Stimulated activated CD8-positive, alpha-beta memory T cell treated with anti-CD3 and anti-CD28 coated beads, Interleukin-7, amount 100 ng/mL, for 1 hour (primary cell): ENCODE measurements at regions not wholly inside any gene's neighbourhood (a gene's known extent, or its start where the extent isn't known, plus 50 kb on each side); places are given as distances from the start of the nearest gene placed in this dataset.

Source experiments
- DNase-seq, 2 donors: peaks; one replicate each; pipeline ENCODE4 v3.0.0-alpha.2; 2020; ENCODE audit warnings: low read depth in 2 of 2

DNA sequence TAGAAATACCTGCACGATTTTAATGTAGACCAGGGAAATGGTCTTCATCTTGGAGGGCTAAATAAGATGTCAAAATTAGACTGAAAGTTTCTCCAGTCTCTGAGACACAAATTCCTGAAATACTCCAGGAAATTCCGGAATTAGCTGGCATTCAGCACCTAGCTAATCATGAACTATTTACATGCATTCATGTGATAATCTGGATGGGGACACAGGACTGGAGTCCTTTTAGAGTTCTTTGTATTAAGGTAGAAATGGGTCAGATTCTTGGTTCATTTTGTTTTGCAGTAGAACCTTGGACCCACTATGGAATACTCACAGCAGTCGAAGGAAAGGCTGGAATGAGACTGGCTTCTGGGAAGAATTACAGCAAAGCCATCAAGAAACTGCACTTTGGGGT is 65.3 kb upstream of the MDFIC start:
- no peak for DNase-seq

DNA sequence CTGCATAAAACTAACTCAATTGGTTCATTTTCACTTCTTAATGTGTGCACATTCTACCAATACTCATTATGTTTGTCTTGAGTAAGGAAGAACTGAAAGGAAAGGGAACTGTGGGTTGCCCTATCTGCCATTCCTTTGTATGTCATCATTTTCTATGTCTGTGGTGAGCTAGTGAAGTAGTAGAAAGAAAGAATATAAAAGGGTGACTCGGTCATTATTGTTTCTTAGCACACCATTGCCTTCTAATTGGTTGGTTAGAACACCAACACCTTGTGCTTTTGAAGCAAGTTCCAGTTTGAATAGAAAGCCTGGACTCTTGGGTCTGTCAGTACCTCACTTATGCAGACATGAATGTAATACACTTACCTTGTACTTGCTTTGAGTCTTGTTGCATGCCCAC is 64.3 kb upstream of the MDFIC start:
- no peak for DNase-seq

DNA sequence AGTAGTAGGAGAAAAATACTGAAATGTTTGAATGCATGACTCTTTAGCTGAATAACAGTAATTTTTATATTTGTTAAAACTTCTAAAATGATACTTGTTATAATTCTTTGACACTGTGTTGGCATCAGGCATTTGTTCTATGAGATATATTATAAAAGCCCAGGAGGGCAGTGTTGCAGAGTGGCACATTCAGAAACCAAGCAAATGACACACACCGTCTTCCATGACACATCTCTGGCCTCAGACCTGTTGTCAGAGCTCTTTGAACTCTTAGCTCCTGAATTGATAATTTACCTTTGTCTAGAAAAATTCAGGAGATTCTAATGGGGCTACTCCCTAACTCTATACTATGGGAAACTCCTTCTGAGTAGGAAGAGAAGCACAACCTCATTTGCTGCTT is 62.4 kb upstream of the MDFIC start:
- DNase-seq = no peak

DNA sequence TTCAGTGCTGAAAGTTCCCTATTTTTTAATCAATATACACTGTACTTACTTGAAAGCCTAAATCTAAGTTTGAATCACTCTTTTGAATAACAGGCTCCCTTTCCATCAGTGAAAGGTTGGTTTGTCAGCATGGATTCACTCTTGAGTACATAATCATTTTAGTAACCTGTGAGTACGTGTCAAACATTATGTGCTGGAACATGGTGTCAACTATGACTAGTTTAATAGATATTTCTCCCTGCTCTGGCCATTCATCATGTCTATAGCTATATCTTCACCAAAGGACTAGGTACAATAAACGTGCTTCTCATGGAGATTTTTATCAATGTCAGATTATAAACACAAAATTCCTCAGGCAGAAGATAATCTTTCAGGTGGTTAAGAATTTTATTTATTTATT is 61.7 kb upstream of the MDFIC start:
- DNase-seq = no peak

DNA sequence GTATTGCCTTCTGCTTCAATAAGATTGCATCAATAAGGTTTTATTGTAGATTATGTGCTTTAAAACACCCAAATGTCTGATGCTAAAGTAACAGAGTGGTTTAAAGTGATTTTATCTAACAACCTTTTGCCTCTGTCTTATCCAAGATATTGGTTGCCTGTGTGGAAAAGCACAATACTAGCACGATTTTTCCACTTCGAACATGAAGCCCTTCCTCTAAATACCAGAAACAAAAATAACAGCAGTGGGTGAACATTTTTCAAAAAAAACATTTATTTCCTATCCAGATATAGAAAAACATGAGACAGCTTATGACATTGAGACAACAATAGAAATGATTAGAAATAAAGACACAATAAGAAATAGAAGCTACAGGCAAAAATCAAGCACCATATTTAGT is 59.5 kb upstream of the MDFIC start:
- DNase-seq = no peak

DNA sequence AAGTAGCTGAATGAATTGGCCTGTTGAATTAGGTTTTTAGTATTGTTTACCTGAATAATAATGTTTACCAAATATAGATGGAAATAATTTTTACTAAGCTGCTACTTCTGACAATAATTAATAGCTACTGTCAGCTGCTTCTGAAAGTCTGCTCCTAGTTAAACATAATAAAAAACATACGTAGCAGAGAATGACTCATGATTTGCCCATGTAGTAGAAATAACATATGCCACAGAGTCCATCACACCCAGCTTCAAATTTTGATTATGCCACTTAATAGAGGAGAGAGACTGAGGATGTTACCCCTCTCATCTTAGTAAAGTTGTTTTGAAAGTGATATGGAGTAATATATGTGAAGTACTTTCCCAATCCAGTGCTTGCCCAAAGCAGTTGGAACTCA is 57.6 kb upstream of the MDFIC start:
- DNase-seq = no peak

DNA sequence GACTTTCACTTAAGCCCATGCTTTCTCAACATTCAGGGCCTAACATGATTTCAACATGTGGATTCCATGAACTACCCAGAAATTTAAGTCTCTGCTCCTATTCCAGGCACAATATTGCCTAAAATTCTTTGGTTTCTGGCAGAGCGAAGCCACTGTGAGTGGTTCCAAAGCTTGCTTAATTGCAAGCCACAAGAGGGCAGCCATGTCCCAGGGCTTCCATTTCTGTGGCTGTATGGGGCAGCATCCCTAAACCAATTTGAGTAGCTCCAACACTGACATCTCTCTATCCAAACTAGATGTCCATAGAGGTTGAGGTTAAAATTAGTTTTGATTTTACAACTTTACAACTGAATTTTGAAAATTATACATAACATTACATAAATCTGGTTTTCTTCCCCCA is 56.3 kb upstream of the MDFIC start:
- peak; percentile 25 to 31 for DNase-seq
